Hepatocyte (in vitro differentiated cells): ENCODE measurements at regions not wholly inside any gene's neighbourhood (a gene's known extent, or its start where the extent isn't known, plus 50 kb on each side); places are given as distances from the start of the nearest gene placed in this dataset.
"Not testable (repeated sequence)": the region's sequence is repeated elsewhere in the genome, so short reads cannot be mapped to it uniquely, and the experiment has no call there.

Experiments used
- DNase-seq: peaks from one replicate; pipeline ENCODE4 v3.0.0-alpha.2; 2016; ENCODE audit warnings: low spot score
- H2AFZ ChIP-seq: fragments of 200-600 bp; sonication (generic); 2 replicates; pipeline ENCODE4 v1.6.0; 2016; ENCODE audit warnings: antibody characterized with exemption, mild to moderate bottlenecking
- H3K27ac ChIP-seq: fragments of 200-600 bp; sonication (generic); 2 replicates; pipeline ENCODE4 v1.5.1; 2016; ENCODE audit warnings: mild to moderate bottlenecking
- H3K27me3 ChIP-seq: fragments of 200-600 bp; sonication (generic); 2 replicates; pipeline ENCODE4 v1.6.1; 2016
- H3K36me3 ChIP-seq: fragments of 200-600 bp; sonication (generic); replicated peaks from 2 replicates; pipeline ENCODE4 v1.5.1; 2016; ENCODE audit warnings: low read depth; ENCODE audit not compliant: insufficient read depth
- H3K4me1 ChIP-seq: fragments of 200-600 bp; sonication (generic); 2 replicates; pipeline ENCODE4 v1.5.1; 2016; ENCODE audit warnings: mild to moderate bottlenecking, moderate library complexity; ENCODE audit not compliant: insufficient read depth
- H3K4me2 ChIP-seq: fragments of 200-600 bp; sonication (generic); 2 replicates; pipeline ENCODE4 v1.6.0; 2016
- H3K4me3 ChIP-seq: fragments of 200-600 bp; sonication (generic); 2 replicates; pipeline ENCODE4 v1.5.1; 2016; ENCODE audit warnings: mild to moderate bottlenecking
- H3K79me2 ChIP-seq: fragments of 200-600 bp; sonication (generic); 2 replicates; pipeline ENCODE4 v1.6.0; 2017; ENCODE audit warnings: mild to moderate bottlenecking
- H3K9me2 ChIP-seq: fragments of 200-600 bp; sonication (generic); replicated peaks from 2 replicates; pipeline ENCODE4 v1.6.0; 2017; ENCODE audit warnings: mild to moderate bottlenecking; ENCODE audit not compliant: insufficient read depth
- H3K9me3 ChIP-seq: fragments of 200-600 bp; sonication (generic); 2 replicates; pipeline ENCODE4 v1.5.1; 2016; ENCODE audit warnings: low read depth, mild to moderate bottlenecking
- H4K20me1 ChIP-seq: fragments of 200-600 bp; sonication (generic); 2 replicates; pipeline ENCODE4 v1.6.0; 2016; ENCODE audit warnings: mild to moderate bottlenecking; ENCODE audit not compliant: insufficient read depth, poor library complexity, severe bottlenecking
- CTCF ChIP-seq: fragments of 200-600 bp; sonication (generic); IDR thresholded peaks from 2 replicates; pipeline ENCODE4 v1.5.1; 2016; ENCODE audit warnings: antibody characterized with exemption, mild to moderate bottlenecking; ENCODE audit not compliant: poor library complexity
- EZH2 ChIP-seq: fragments of 200-600 bp; sonication (generic); IDR thresholded peaks from 2 replicates; pipeline ENCODE4 v1.6.1; 2016; ENCODE audit warnings: antibody characterized with exemption, mild to moderate bottlenecking, borderline replicate concordance
- EZH2phosphoT487 ChIP-seq: fragments of 200-600 bp; sonication (generic); IDR thresholded peaks from one replicate; pipeline ENCODE4 v1.6.1; 2018; ENCODE audit warnings: antibody characterized with exemption, mild to moderate bottlenecking, low read depth, moderate library complexity; ENCODE audit not compliant: unreplicated experiment, severe bottlenecking
- WGBS: methylation state at CpG from one replicate; pipeline ENCODE4 v1.1.6; 2016; ENCODE audit warnings: low lambda C conversion rate; ENCODE audit errors: missing lambda C conversion rate; 5-methylcytosine and 5-hydroxymethylcytosine counted together

GRCh38 chr5:30347858-30348257 is 845.6 kb upstream of the CDH6 start:
- TF ChIP-seq EZH2phosphoT487 (no peak), CTCF (no peak), EZH2 (no peak)
- Histone ChIP-seq H3K27ac (no peak overlapping the region), H3K4me2 (no peak overlapping the region), H3K27me3 (no peaks in the 10 kb centered on the region), H3K79me2 (no peaks in the 10 kb centered on the region), H4K20me1 (no peaks in the 10 kb centered on the region), H3K9me3 (no peaks in the 10 kb centered on the region), H2AFZ (no peak overlapping the region), H3K4me3 (no peak overlapping the region), H3K9me2 (no peaks in the 10 kb centered on the region), H3K4me1 (no peaks in the 10 kb centered on the region), H3K36me3 (no peaks in the 10 kb centered on the region)
- DNase-seq = no peak
- 72% methylated on average over 3 of the region's 3 CpGs for WGBS

GRCh38 chr5:30345539-30346345 is 847.7 kb upstream of the CDH6 start:
- H3K4me3 ChIP-seq, H3K9me3 ChIP-seq, H3K4me2 ChIP-seq, H3K9me2 ChIP-seq, DNase-seq, H4K20me1 ChIP-seq, H3K4me1 ChIP-seq, H3K79me2 ChIP-seq, H3K27me3 ChIP-seq, H3K27ac ChIP-seq, H2AFZ ChIP-seq, H3K36me3 ChIP-seq: not testable (repeated sequence)
- 97% methylated on average over 30 of the region's 50 CpGs for WGBS

GRCh38 chr5:30343707-30344106 is 849.8 kb upstream of the CDH6 start:
- Histone ChIP-seq H3K27ac (no peak overlapping the region), H3K27me3 (no peaks in the 10 kb centered on the region), H2AFZ (no peak overlapping the region), H3K9me2 (no peaks in the 10 kb centered on the region), H3K79me2 (no peaks in the 10 kb centered on the region), H3K36me3 (no peaks in the 10 kb centered on the region), H4K20me1 (no peaks in the 10 kb centered on the region), H3K4me3 (no peak overlapping the region), H3K4me1 (no peaks in the 10 kb centered on the region), H3K4me2 (no peak overlapping the region), H3K9me3 (no peaks in the 10 kb centered on the region)
- no peak for TF ChIP-seq EZH2phosphoT487
- no peak for TF ChIP-seq CTCF
- no peak for TF ChIP-seq EZH2
- WGBS = 83% methylated on average over 3 of the region's 3 CpGs
- DNase-seq = no peak

GRCh38 chr5:30341466-30341865 is 852.0 kb upstream of the CDH6 start:
- Histone ChIP-seq H3K4me3 (no peak overlapping the region), H3K27ac (no peak overlapping the region), H3K4me2 (no peak overlapping the region), H3K27me3 (no peaks in the 10 kb centered on the region), H3K9me2 (no peaks in the 10 kb centered on the region), H3K9me3 (no peaks in the 10 kb centered on the region), H3K79me2 (no peaks in the 10 kb centered on the region), H2AFZ (no peak overlapping the region), H3K36me3 (no peaks in the 10 kb centered on the region), H3K4me1 (no peaks in the 10 kb centered on the region), H4K20me1 (no peaks in the 10 kb centered on the region)
- 86% methylated on average over 3 of the region's 3 CpGs for WGBS
- no peak for TF ChIP-seq EZH2
- no peak for TF ChIP-seq CTCF
- no peak for TF ChIP-seq EZH2phosphoT487
- no peak for DNase-seq
